GM19397 (cell line): ENCODE measurements at regions not wholly inside any gene's neighbourhood (a gene's known extent, or its start where the extent isn't known, plus 50 kb on each side); places are given as distances from the start of the nearest gene placed in this dataset.

Experiments
- ATAC-seq: cut with Tn5 transposase; IDR thresholded peaks from one replicate; pipeline ENCODE4 v1.9.1; 2021; ENCODE audit warnings: mild to moderate bottlenecking, moderate library complexity; ENCODE audit not compliant: unreplicated experiment

DNA sequence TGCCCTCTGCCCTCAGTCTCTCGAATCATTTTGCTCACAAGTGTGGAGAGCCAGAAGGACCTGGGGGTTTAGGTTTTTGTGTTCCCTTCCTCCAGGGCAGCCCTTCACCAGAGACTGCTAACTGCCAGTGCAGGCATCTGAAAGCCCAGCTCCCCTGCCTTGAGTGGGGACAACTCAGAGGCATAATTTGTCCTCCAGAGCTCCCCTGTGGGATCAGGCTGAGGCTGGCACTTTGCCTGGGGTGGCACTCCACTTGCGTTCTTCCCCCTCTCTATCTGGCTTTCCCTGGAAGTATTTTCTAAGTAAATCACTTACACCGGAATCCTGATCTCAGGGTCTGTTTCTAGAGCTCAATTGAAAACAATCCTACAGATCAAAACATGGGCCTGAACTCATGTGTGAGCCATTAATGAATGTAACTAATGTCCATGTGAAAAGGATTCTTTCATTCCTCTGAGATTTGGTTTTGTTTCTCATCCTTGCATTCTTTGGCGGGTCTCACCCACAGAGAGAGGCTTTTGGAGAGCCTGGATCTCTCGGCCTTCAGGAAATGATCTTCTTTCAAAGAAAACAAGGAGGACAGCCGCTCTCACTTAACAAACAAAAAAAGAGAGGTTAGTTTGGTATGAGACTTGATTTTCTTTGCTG, 125.7 kb upstream of the RIPOR2 start:
- ATAC-seq: no peak

DNA sequence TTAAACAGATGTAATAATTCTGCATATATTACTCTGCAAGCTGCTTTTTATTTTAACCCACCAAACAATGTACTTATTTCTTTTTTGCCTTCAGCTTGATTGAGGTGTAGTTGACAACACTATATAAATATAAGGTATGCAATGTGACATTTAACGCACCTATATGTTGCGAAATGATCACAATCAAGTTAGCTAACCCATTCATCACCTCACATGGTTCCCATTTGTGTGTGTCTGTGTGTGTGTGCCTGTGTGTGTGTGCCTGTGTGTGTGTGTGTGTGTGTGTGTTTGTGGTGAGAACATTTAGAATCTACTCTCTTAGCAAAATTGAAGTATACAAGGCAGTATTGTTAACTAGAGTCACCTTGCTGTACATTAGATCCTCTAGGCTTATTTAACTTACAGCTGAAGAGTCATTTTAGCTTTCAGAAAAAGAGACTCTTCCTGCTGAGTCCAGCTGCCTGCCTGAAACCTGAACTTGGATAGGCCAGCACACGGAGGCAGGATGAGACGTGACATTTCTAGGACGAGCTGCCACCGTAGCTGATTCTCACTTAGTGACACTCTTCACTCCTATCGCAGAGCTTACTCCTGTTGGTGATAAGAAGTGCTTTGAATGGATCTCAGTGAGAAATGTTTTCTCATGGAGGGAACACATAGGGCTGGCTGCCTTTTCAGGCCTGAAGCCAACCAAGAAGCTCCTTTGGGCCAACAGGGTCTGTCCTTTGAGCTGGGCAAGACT, 126.5 kb upstream of the RIPOR2 start:
- ATAC-seq: no peak

DNA sequence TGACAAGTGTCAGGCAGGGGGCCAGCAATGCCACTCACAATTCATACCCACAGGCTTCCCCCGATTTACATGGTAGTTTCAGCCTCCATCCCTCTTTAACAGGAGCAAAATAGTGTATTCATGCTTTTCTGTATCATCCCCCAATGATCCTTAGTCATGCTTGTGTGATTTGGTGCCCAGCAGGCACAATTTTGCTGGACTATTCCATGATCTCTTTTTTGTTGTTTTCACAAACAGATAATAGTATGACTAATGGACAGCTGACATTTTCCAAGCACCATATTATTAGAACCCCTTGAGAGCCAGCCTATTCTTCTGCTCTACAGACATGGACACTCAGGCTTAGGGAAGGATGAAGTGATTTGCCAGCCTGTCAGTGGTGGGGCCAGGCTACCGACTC, 128.2 kb upstream of the RIPOR2 start:
- ATAC-seq: no peak

DNA sequence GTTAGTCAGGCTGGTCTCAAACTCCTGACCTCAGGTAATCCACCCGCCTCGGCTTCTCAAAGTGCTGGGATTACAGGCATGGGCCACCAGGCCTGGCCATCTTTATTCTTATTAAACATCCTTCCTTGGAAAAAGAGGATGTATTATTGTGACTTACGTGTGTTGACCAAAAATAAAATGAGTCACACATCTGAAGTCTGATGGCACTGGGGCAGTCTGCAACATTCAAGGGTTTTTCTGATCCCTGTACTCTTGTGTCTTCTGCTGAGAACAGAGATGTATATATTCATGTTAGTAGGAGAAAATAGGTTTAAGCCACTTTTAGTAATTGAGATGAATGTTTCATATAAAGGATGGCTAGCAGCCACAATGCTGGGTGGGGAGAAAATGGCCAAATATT, 129.9 kb upstream of the RIPOR2 start:
- ATAC-seq: no peak

DNA sequence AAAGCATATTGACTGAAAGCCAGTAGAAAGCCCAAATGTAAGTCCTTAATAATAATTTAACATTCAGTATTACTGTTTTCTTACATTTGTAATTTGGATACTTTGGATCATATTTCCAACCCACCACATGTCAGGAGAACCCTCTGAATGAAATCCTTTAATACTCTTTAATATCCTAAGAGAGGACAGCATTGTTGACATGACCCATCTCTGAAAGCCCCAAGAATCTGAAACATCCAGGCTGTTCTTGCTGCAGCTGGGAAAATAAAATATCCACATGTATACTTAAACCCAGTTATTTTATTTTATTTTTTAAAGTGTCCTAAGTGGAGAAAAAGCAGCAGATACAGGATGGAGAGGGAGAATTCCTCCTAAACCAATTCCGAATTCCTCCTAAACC, 130.8 kb upstream of the RIPOR2 start:
- no peak for ATAC-seq

DNA sequence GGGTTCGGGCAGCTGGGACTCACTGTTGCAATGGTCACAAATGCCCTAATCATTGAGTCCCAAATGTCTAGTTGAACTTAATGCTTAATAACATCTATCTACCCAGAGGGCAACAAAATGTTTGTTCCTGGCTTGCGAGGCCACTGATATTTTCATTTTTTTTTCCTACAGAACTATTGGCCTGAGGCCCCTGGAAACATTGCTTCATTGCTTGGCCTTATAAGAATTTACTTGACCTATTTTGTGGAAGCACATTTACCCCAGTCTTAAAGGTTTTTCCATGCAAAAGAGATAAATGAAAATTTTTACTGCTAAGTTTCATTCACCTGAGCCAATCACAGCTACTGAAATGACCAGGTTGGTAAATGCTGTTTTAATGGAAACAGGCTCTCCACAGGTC, 133.1 kb upstream of the RIPOR2 start:
- no peak for ATAC-seq

DNA sequence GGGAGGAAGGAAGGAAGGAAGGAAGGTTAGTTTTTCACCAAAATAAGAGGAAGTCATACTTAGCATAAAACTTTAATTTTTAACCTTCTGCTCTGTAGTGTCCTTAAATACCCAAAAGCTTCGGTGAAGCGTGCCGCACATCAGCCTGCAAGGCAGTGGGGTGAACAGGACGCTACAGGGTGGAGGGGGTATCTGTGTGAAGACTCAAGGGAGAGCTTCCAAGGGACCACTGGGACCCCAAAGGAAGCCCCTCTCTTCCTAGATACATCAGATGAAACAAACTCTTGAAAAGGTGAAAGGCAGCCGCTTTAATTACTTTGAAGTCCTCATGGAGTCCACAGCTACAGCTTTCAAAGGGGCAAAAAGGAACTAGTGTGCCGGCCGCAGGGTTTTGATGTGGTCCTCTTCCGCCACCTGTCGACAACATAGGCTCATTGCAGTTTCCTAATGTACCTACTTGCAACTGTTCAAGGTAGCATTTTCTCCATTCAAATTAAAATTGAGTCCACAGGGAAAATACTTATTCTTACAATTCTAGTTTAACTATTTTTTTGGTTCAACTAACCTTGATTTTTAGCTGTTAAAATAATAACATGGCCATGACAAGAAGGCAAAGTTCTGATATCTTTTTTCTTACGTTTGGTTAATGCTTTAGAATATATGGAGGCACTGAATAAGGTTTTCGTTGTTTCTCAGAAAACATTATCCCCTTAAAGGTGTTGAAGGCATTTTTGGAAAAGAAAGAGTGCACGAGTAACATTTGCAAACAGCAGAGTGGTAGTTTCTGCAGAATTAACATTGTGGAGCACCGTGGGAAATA, 135.0 kb upstream of the RIPOR2 start:
- peak; percentile 67 for ATAC-seq

DNA sequence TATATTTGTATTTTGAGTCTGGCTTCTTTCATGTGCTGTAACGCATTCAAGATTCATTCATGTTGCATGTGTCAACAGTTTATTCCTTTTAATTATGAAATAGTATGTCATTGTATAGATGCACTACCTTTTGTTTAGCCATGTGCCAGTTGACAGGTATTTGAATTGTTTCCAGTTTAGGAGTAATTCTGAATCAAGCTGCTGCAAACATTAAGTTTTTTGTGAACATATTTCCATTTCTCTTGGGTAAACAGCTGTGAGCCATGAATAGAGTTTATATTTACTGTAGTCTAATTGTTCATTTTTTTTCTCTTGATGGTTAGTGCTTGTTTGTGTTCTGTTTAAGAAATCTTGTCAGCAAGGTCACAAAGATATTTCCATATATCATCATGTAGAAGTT, 142.4 kb upstream of the RIPOR2 start:
- ATAC-seq: no peak

DNA sequence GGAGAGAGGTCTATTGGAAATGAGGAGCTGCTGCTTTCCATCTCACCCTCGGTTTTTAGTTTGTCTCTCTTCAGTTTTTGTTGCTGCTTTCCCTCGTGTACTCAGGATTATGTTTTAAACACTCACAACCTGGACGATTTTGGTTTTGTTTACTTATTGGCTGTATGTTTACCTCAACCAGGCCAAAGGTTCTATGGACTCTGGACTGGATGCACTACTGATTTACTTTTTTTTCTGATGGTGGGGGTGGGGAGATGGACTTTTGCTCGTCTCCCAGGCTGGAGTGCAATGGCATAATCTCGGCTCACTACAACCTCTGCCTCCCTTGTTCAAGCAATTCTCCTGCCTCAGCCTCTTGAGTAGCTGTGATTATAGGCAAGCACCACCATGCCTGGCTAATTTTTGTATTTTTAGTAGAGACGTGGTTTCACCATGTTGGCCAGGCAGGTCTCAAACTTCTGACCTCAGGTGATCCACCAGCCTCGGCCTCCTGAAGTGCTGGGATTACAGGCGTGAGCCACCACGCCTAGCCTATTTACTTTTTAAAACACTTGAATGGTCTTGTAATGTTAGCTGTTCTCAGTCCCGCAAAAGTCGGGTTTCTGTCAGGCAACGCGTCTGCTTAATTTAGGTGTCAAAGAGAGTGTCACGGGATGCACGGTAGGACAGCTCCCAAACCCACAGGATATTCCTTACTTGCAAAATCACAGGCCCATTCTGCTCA, 148.2 kb upstream of the RIPOR2 start:
- ATAC-seq: no peak

DNA sequence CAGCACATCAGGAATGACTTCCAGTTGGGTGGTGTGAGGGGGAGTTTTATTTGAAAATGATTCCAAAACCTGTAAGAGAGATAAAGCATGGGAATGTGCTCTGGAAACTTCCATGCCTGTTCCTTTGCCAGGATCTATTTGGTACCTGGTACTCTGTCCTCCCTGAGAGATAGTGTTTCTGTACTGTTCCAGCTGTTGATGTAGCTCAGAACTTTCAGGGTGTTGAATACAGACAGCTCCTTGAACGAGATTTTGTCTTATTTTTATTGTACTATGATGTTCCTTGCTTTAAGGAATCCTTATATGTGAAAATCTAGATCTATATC, 148.7 kb upstream of the RIPOR2 start:
- ATAC-seq: no peak

DNA sequence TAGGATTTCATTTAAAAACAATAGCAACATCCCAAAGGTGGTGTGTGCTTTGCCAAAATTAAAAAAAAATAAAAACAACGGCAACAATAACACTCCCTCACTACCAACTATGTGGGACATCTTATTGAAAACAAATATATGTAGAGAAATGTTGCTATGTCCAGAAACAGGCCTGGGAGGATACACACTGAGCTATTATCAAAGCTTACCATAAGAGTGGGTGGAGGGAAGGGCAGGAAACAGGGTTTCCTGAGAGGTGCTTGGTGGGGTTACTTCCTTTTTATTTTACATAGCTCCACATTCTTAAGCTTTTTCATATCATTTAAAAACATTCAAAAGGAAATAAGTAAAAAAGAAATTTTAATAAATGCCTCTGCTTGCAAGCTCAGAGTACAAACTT, 150.0 kb upstream of the RIPOR2 start:
- no peak for ATAC-seq

DNA sequence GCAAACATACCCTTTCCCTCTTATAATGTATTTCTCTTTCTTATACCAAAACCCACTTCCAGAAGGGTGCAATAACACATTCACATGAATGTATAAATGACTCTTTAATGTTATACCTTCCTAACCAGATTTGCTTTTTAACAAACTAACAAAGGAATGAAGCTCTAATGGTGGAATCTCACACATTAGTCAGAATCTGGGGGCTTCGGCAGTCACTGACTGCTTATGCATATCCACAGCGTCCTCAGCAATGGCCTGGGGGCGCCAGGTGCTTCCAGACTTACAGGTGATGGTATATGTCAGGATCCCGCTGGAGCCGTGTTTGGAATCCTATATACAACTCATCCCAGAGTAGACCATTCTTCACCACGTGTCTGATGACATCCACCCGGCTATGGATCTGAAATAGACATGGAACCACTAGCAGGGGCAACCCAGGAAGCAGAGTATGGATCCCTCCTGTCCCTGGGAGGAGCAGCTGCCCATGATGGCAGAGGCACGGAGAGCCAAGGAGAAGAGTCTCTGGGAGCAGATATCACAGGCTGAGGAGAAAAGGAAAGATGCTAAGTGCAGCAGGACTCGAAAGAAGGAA, 150.8 kb upstream of the RIPOR2 start:
- no peak for ATAC-seq

DNA sequence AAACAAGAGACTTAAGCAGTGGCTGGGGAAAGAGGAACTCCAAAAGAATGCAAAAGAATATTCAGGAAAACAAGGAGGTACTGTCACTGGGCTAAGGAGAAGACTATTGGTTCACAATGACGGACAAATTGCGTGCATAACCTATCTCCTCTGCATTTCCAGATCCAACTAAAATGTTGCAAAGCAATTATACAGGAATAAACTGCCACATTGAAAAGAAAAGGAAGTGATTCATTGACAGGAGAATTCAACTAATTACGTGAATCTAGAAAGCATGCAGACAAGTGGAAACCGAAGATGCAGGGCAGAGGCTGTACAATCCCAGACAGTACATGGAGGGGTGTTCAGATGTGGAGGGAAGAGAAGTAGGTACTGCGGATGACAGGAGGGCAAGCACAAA, 152.8 kb upstream of the RIPOR2 start:
- no peak for ATAC-seq

DNA sequence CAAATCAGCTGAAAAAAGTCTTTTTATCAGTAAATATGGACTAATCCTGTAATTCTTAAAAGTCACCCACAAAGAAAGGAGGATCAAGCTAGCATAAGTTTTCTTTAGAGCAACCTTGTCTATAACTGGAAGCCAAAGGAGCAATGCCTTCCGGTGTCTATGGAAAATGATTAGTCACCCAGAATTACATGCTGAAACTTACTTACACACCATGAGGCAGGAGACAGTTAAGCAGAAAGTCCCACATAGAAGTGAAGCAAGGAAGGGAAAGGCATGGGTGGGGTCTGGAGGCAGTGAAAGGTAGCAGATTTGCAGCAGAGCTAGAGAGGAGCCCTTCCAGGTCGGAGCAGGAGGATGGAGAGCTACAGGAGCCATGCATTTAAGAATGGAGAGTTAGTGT, 153.7 kb upstream of the RIPOR2 start:
- ATAC-seq: no peak

DNA sequence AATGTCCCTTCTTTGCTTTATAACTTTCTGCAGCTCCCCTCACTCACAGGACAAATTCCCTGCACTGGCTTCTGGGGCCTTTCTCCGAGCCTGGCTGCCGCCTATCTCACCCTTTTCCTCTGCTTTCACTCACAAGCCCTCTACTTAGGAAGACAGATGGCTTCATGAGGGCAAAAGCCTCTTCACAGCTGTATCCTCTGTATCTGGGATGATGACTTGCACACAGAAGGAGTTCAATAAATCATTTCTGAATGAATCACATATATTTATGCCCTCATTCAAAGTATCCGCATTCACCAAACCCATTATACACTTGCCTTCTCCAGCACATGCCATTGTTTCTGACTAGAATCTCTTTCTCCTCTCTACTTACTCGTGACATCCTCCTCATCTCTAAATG, 159.0 kb upstream of the RIPOR2 start:
- no peak for ATAC-seq

DNA sequence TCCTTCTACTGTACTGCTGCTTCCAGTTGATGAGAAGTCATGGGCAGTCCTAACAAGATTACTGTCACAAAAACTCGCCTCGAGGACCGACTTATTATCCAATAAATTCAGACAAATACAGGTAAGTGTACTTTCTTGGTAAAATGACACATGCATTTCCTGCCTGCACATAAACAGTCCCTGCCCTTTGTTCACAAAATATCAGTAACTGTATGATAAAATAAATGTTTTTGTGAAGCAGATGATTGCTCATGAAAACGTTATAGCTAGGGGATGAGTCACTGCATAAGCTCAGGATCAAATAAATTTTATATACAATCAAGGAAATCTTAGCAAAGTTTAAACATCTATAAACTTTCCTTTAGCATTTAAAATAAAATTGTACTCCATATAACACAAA, 164.5 kb upstream of the RIPOR2 start:
- ATAC-seq: no peak

DNA sequence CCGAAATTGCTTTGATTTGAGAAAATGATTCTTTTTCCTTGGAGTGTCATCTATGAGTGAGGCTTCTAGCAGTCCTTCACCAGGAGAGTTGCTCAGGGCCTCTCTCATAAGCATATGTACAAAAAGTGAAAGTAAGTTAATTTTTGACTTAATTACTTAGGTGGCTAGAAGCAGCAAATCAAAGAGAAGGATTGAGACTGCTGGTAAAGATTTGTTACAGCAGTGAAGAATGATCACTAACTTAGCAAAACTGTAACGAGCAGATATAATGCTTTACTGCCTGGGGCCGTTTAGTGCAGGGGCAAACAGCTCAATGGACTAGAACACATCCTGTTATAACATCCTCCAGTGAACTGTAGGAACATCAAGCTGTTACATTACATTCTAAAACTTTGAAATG, 167.8 kb upstream of the RIPOR2 start:
- ATAC-seq: no peak

DNA sequence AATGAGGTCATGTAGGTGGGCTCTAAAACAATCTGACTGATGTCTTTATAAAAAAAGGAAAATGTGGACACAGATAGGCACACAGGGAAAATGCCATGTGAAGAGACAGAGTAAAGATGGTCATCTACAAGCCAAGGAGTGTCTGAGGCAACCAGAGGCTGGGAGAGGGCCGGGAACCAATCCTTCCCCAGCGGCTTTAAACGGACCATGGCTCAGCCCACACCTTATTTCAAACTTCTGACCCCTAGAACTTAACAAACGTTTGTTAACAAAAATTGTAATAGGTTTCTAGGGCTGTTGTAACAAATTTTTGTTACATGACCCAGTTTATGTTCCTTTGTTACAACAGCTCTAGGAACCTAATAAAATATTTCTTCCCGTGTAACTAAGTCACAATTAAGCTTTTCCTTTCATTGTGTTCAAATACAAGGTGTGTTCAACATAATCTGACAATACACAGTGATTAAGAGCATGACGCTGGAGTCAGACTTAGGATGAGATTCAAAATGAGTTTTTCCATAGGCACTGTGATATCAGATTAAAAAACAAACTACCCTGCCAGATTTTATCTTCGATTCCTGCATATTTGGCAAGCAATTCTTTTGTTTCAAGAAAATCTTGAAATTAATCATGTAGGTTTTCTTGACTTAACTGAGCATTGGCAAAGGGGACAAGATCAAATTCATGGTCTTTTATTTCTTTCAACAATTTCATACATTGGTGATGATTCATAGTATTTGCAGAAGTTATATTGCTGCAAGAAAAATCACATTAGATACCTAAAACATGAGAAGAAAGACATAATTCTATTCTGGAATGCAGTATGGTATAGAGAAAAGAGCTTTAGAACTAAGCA, 169.5 kb upstream of the RIPOR2 start:
- ATAC-seq: no peak

DNA sequence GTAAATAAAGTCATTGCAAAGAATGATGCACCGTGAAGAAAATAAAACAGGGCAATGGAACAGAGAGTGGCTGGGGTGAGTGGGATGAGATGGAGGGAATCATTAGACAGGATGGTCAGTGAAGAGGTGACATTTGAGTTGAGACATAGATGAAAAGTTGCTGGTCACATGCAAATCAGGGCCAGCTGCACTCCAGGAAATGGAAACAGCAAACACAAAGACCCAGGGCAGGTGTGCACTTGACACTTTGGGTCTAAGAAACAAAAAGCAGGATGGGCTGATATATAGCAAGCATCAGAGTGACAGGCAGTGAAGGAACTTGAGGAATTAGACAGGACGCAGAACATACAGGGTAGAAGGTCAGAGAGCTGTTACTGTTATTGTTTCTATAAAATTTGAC, 171.5 kb upstream of the RIPOR2 start:
- peak; percentile 68 for ATAC-seq

DNA sequence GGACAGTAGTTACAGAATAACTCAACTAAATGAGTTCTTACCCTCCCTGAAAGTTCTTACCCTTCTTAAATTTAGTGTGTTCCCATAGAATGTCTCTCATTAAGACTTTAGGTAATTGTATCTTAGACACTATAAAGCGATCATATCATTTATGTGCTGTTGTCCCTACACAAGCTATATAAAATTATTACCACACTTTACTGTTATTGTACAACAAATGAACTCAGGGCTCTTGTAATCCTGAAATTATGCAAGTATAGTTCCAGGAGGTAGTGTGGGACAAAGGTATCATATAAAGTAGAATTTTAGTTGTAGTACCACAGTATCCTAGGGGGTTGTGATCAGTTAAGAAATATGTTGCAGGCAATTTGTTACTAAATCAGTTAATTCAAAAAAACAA, 167.4 kb upstream of the CARMIL1 start:
- no peak for ATAC-seq
